A673 (cell line): ENCODE measurements at regions not wholly inside any gene's neighbourhood (a gene's known extent, or its start where the extent isn't known, plus 50 kb on each side); places are given as distances from the start of the nearest gene placed in this dataset.

Source experiments
- CTCF ChIP-seq: fragments of 300-800, 200-600 bp; sonication (generic); conservative IDR thresholded peaks from 2 replicates; pipeline ENCODE4 v1.5.1; 2017; ENCODE audit warnings: low read depth, mild to moderate bottlenecking, antibody characterized with exemption, low read length, moderate library complexity, mixed read lengths
- EZH2 ChIP-seq: fragments of 200-600 bp; sonication (generic); IDR thresholded peaks from 2 replicates; pipeline ENCODE4 v1.6.1; 2017; ENCODE audit warnings: borderline replicate concordance, low read depth, mild to moderate bottlenecking, mixed read lengths, antibody characterized with exemption, low read length; ENCODE audit not compliant: poor library complexity, severe bottlenecking

DNA sequence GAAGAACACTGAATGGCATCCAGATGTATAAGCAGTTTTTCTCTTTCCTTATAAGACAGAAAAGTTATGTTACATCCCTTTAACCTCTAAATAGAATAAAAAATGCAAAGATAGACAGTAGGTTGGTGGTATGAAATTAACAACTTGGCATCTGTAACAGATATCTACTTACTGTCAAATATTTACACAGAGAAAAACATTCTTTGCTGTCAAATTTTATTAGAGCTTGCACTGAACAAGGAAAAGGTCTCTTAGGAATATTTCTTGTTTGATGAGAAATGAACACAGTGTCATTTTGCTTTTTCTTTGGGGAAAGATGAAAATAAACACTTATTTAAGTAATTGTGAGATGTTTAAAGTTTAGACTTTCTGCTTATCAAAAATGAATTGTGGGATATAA, 65.6 kb upstream of the PCDH15 start:
- TF ChIP-seq CTCF (no peak), EZH2 (no peak)
